Skeletal muscle satellite cell (primary cell): ENCODE measurements at regions not wholly inside any gene's neighbourhood (a gene's known extent, or its start where the extent isn't known, plus 50 kb on each side); places are given as distances from the start of the nearest gene placed in this dataset.
A peak's percentile ranks its signal among the peaks of the same experiment; 100 is the strongest.

ENCODE experiments used
- H3K27me3 ChIP-seq: 2 replicates; pipeline ENCODE4 v1.7.0; 2013; ENCODE audit warnings: low read length; ENCODE audit not compliant: control insufficient read depth, insufficient read depth
- H3K36me3 ChIP-seq: 2 replicates; pipeline ENCODE4 v1.7.0; 2013; ENCODE audit warnings: mild to moderate bottlenecking, control low read depth, low read length; ENCODE audit not compliant: insufficient read depth
- H3K4me1 ChIP-seq: 2 replicates; pipeline ENCODE4 v1.7.0; 2013; ENCODE audit warnings: low read length; ENCODE audit not compliant: control insufficient read depth, insufficient read depth
- H3K4me2 ChIP-seq: 2 replicates; pipeline ENCODE4 v1.7.0; 2013; ENCODE audit warnings: mild to moderate bottlenecking, low read length
- H3K4me3 ChIP-seq: 2 replicates; pipeline ENCODE4 v1.7.0; 2013; ENCODE audit warnings: low read length
- H3K9ac ChIP-seq: 2 replicates; pipeline ENCODE4 v1.7.0; 2013; ENCODE audit warnings: mild to moderate bottlenecking, low read depth, low read length, moderate library complexity
- H3K9me3 ChIP-seq: replicated peaks from 2 replicates; pipeline ENCODE4 v1.7.0; 2013; ENCODE audit warnings: mild to moderate bottlenecking, control low read depth, low read length

DNA sequence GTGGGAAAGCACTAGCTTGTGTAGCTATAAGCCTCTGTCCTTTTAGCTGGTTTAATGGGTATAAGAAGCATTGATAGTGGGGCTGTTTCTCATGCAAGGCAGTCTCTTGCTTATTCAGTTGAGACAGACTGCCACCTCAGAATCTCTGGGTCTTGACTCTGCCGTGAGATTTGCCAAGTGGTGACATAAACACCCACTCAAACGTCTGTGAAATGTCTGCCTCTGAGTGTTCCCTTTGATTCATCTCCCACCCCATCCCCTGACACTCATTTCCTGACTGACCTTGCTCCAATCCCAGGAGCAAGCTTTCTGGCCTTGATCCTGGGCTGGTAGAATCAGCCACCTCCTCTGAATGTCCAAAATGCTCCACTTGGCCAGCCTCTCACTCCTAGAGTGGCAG, 141.9 kb upstream of the RBMS1 start:
- no peaks in the 10 kb centered on the region for H3K27me3 ChIP-seq
- H3K36me3 ChIP-seq: no peaks in the 10 kb centered on the region
- H3K9me3 ChIP-seq: peaks cover 7% of the 10 kb centered on the region
- no peak overlapping the region for H3K9ac ChIP-seq
- H3K4me2 ChIP-seq: peak overlapping the region; percentile 40
- peaks cover 19% of the 10 kb centered on the region for H3K4me1 ChIP-seq
- no peak overlapping the region for H3K4me3 ChIP-seq

DNA sequence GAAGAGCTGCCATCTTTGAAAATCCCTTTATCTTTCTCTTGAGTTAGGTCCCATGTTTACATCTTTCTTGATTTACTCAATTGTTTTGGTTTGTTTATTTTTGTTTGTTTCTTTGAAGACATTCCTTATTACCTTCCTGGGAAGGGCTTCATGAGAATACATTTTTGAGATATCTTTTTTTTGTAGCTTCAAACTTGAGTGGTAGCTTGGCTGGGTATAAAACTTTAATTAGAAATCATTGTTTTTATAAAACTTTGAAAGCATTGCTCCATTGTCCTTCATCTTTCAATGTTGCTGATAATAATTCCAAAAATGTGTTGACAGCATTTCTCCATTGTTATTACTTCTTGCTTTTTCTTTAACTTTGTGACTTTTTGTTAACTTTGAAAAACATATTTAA, 145.9 kb upstream of the RBMS1 start:
- H3K4me1 ChIP-seq: peaks cover 14% of the 10 kb centered on the region
- no peak overlapping the region for H3K9ac ChIP-seq
- H3K27me3 ChIP-seq: no peaks in the 10 kb centered on the region
- H3K4me2 ChIP-seq: no peak overlapping the region
- peaks cover 7% of the 10 kb centered on the region for H3K9me3 ChIP-seq
- no peaks in the 10 kb centered on the region for H3K36me3 ChIP-seq
- no peak overlapping the region for H3K4me3 ChIP-seq

DNA sequence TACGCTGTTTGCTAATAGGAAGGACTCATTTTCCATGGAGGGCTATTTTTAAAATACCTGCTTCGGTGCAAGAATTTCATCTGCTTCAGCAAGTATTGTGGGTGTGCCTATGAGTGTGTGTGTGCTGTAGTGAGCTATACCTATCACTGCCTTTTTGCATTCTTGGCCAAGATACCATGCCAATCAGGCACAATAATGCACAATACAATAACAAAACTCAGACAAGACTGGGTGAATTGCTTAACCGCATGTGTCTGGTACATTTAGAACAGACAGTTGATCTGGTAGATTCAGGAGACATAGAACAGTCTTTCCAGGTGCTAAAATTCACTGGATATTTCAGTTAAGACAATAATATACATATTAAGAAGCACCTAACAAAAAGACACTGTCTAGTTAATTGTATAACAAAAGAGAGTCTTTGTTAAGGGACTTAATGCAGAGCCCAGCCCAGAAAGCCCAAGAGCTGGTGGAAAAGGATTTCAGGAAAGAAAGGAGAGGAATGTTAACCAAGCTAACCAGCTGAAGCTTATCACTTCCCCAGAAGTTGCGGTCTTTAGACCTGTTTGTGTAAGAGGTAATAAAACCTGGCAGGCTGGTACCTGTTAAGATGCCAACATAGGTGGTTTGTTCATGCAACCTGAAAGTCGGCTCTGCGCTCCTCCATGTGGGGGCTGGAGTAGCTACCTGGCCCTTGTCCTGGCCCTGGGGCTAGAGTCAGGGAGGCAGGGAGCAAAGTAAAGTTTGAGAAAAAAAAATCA, 153.3 kb upstream of the RBMS1 start:
- Histone ChIP-seq H3K9me3 (no peaks in the 10 kb centered on the region), H3K27me3 (no peaks in the 10 kb centered on the region), H3K36me3 (no peaks in the 10 kb centered on the region), H3K4me3 (no peak overlapping the region), H3K9ac (no peak overlapping the region), H3K4me2 (no peak overlapping the region), H3K4me1 (peaks cover 21% of the 10 kb centered on the region)

DNA sequence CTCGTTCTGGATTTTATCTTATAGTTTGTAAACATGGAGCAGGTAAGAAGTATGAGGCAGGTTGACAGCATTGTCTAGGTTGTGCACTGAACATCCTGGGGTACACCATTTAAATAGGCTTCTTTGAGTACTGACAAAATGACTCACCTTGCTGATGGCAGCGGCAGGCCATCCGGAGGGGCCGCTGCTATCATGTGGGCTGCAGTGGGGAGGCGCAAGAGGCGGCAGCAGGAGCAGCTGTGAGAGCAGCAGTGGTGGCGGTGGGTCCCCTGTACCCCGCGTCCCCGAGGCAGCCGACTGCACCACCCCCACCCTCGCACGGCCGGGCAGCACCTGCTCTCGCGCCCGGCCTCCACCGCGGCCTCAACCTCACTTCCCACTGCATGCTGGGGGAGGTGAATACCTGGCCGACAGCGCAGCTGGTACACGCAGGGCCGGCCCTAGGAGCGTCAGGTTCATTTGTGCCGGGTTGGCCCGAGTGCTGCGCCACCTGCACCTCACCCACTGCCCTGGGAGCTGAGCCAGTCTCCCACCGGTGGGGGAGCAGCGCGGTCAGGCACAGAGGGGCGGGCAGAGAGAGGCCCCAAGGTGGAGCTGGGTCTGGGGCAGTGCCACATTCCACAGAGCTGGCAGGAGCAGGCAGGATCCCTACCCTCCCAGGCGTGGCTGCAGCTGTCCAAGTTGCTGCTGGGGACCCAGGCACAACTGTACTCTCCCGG, 154.5 kb upstream of the RBMS1 start:
- Histone ChIP-seq H3K9ac (no peak overlapping the region), H3K36me3 (no peaks in the 10 kb centered on the region), H3K9me3 (no peaks in the 10 kb centered on the region), H3K27me3 (no peaks in the 10 kb centered on the region), H3K4me1 (peaks cover 27% of the 10 kb centered on the region), H3K4me3 (no peak overlapping the region), H3K4me2 (no peak overlapping the region)

DNA sequence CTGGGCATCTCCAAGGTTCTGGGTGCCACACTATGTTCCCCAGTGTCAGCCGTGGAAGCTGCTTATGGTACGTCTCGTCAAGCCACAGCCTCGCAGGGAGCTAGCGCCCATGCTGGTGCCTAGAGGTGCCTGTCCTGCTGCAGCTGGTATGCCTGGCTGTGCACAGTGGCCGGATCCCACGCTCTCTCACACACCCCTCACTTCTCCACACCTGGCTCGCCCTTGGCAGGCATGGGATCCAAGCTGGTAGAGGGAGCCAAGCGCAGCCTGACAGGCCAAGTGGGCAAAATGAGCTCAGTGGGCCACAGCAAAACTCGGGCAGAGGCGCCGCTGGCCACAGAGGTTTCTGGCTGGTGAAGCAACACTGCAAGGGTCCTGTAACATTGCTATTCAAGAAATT, 156.1 kb upstream of the RBMS1 start:
- Histone ChIP-seq H3K4me3 (no peak overlapping the region), H3K36me3 (no peaks in the 10 kb centered on the region), H3K9ac (no peak overlapping the region), H3K9me3 (no peaks in the 10 kb centered on the region), H3K4me2 (no peak overlapping the region), H3K27me3 (no peaks in the 10 kb centered on the region), H3K4me1 (peaks cover 27% of the 10 kb centered on the region)

DNA sequence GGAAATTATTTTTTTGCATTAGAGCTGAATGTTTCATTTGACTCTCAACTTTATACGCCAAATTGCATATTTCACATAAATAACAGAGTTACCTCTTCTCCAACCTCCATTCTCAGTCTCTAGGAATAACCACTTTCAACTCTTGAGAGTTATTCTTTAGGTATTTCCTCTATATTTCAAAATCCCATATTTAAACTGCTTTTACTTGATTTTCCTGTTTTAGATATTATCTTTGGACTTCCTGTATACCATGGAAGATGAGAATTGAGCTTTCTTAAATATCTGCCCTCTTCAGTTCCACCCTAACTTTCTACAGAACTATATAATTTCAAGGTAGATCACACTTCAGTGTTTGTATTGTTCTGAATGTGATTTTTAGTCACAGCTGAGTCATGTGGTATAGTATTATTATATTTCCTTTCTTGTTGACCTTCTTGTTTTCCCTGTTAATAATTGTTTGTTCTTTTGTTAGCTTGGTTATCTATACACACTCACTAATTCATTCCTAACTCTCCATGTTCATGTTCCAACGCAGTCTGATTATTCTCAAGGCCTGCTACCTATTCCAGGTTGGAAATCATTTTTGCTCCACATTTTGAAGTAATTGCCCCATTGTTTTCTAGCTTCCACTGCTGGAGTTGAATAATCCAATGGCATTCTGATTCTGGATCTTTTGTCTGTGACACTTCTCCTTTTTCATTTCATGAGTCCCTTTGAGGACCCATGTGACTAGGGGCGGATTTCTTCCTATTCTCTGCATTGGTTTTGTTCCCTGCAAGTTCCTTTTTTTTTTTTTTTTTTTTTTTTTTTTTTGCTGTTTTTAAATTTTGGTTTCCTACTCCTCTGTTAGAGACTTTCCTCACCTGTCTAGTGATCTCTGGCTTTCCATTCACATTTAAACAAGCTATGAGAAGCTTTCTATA, 156.8 kb upstream of the RBMS1 start:
- Histone ChIP-seq H3K36me3 (no peaks in the 10 kb centered on the region), H3K27me3 (no peaks in the 10 kb centered on the region), H3K4me2 (no peak overlapping the region), H3K4me3 (no peak overlapping the region), H3K9ac (no peak overlapping the region), H3K4me1 (peaks cover 27% of the 10 kb centered on the region), H3K9me3 (no peaks in the 10 kb centered on the region)

DNA sequence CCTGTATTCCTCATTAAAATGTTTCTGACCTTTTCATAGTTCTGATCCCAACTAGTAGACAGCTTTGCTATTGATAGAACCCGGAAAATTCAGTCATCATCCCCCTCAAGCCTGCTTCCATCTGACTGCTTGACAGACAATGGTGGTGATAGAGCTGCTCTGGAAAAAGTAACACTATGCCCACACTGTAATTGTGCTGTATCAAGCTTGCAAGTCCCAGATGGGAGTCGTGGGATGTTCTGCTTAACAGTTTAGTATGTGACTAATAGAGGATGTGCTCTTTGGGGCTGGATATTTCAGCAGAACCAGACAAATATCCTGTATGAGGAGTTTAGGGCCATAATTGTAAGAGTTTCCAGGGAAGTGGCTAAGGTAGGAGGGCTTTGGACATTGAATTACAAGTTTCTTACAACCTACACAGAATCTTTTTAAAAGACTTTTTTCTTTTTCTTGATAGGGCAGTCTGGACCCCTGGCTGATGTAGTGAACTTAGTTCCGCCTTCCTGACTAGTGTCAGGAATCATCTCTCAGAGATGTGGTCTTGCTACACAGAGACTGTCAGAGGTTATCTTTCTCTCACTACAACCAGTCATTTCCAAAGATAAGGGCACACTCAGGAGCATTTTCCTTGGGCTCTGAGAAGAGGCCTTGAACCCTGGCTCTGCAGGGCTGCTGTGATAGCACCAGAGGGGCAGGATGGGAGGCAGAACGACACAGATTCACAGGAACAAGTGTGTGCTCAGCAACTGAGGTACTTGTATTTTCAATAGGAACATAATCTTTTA, 158.0 kb upstream of the RBMS1 start:
- H3K4me2 ChIP-seq: no peak overlapping the region
- no peaks in the 10 kb centered on the region for H3K9me3 ChIP-seq
- peaks cover 23% of the 10 kb centered on the region for H3K4me1 ChIP-seq
- H3K9ac ChIP-seq: no peak overlapping the region
- H3K36me3 ChIP-seq: no peaks in the 10 kb centered on the region
- H3K27me3 ChIP-seq: no peaks in the 10 kb centered on the region
- H3K4me3 ChIP-seq: no peak overlapping the region

DNA sequence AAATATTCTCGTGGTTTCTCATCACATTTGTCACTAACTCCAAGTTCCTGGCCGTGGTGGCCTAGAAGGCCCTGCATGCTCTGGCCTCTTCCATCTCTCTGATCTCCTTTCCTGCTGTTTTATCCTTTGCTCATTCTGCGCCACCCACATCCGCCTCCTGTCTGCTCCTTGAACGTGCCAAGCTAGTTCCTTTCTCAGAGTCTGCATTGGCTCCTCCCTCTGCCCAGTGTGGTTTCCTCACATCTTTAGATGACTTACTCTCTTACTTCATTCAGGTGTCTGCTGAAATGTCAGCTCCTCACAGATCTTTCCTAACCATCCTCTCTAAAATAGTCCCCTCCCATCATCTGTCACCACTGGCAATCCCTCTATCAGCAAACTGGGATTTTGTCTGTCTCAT, 158.6 kb upstream of the RBMS1 start:
- Histone ChIP-seq H3K36me3 (no peaks in the 10 kb centered on the region), H3K9ac (no peak overlapping the region), H3K27me3 (no peaks in the 10 kb centered on the region), H3K4me3 (no peak overlapping the region), H3K9me3 (no peaks in the 10 kb centered on the region), H3K4me1 (peaks cover 23% of the 10 kb centered on the region), H3K4me2 (no peak overlapping the region)

DNA sequence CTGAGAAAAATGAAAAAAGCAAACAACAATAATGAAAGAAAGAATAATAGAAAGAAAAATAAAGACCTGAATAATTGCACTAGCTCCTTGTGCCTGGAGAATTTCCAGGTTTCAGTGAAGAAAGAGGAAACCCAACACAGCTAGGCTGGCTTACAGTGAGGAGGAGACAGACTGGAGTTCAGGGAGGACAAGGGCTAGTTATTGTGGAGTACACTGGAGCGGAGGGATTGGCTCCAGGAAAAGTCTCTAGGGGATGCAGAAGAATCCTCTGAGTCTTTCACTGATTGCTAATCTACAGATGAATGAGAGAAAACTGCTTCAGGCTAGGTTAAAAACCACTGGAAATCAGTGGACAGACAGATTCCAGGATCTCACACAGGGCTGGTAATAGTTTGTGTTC, 163.6 kb upstream of the RBMS1 start:
- Histone ChIP-seq H3K27me3 (no peaks in the 10 kb centered on the region), H3K36me3 (no peaks in the 10 kb centered on the region)

DNA sequence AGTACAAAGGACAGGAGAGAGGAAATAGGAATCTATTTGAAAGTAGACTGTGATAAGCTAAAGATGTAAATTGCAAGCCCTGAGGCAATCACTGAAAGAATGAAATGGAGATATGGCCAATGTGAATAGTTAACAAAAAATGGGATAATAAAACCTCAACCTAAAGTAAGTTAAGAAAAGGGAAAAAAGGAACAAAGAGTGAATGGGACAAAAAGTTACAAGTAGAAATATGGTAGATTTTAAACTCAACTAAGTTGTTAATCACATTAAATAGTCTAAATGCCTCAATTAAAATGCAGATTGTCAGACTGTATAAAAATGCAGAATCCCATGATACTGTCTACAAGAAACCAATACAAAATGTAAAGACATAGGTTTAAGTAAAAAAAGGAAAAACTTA, 165.2 kb upstream of the RBMS1 start:
- H3K36me3 ChIP-seq: no peaks in the 10 kb centered on the region
- no peak overlapping the region for H3K9ac ChIP-seq
- no peaks in the 10 kb centered on the region for H3K9me3 ChIP-seq
- no peak overlapping the region for H3K4me2 ChIP-seq
- no peak overlapping the region for H3K4me3 ChIP-seq
- no peaks in the 10 kb centered on the region for H3K27me3 ChIP-seq
- H3K4me1 ChIP-seq: no peaks in the 10 kb centered on the region

More for the DNA sequence above, 163.6 kb upstream of the RBMS1 start:
- H3K9me3 ChIP-seq: no peaks in the 10 kb centered on the region
- H3K4me1 ChIP-seq: peaks cover 3% of the 10 kb centered on the region
- H3K4me2 ChIP-seq: no peak overlapping the region
- H3K4me3 ChIP-seq: no peak overlapping the region
- H3K9ac ChIP-seq: no peak overlapping the region

DNA sequence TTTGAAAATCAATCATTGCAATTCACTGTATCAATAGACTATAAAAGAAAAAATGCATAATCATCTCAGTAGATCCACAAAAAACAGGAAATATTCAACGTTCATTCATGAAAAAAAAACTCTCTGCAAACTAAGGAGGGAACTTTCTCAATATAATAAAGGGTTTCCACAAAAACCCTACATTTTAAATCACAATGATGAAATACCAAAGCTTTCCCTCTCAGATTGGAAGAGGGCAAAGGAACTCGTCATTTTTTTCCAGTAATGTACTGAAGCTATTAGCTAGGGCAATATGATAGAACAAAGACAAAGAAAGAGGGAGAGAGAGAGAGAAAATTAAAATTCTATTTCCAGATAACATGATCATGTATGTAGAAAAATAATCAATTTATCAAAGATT, 167.1 kb upstream of the RBMS1 start:
- H3K36me3 ChIP-seq: no peaks in the 10 kb centered on the region
- no peaks in the 10 kb centered on the region for H3K27me3 ChIP-seq
- no peak overlapping the region for H3K4me3 ChIP-seq
- H3K9me3 ChIP-seq: no peaks in the 10 kb centered on the region
- H3K4me1 ChIP-seq: peaks cover 2% of the 10 kb centered on the region
- H3K4me2 ChIP-seq: no peak overlapping the region
- H3K9ac ChIP-seq: no peak overlapping the region
